GM12878 (cell line): ENCODE measurements at regions not wholly inside any gene's neighbourhood (a gene's known extent, or its start where the extent isn't known, plus 50 kb on each side); places are given as distances from the start of the nearest gene placed in this dataset.

ENCODE experiments used
- ATAC-seq: fragments of 200-7000 bp; cut with Tn5 transposase; 3 replicates; pipeline ENCODE4 v1.9.1; 2020; ENCODE audit warnings: mild to moderate bottlenecking, moderate library complexity
- BruUV-seq: library from RNA; stranded (reverse); fragments of 400-500 nt; replicated peaks from 2 replicates; lab custom pipeline; 2021; lab: Mats Ljungman, UMichigan
- CTCF ChIA-PET: fragments of 300-600 bp; sonication (Branson Sonifier 250); formaldehyde crosslinking; extraction: SDS; loops from one replicate; lab custom pipeline; 2021; ENCODE audit warnings: inconsistent platforms; lab: Yijun Ruan, JAX
- POLR2A ChIA-PET: fragments of 350-600 bp; formaldehyde crosslinking; extraction: SDS; loops from one replicate; lab custom pipeline; 2021; ENCODE audit warnings: inconsistent platforms; lab: Charles Lee
- RAD21 ChIA-PET: fragments of 300-600 bp; sonication (Branson Sonifier 250); formaldehyde crosslinking; loops from one replicate; lab custom pipeline; 2023; ENCODE audit warnings: antibody characterized with exemption; ENCODE audit not compliant: unreplicated experiment; lab: Charles Lee
- SMC1A ChIA-PET: fragments of 300-600 bp; sonication (Branson Sonifier 250); formaldehyde crosslinking; loops from one replicate; lab custom pipeline; 2023; ENCODE audit not compliant: unreplicated experiment, uncharacterized antibody; lab: Charles Lee
- DNase-seq: peaks from one replicate; pipeline ENCODE4 v3.0.0-alpha.2; 2011; ENCODE audit warnings: low read depth, low spot score
- FAIRE-seq: peaks from 3 replicates; lab custom pipeline; 2011; peaks lifted over from hg19 to GRCh38; lab: Jason Lieb, UNC
- H2AFZ ChIP-seq: 2 replicates; pipeline ENCODE4 v1.6.0; 2011; ENCODE audit warnings: low read depth, low read length, control low read depth; ENCODE audit not compliant: control insufficient read depth
- H3K27ac ChIP-seq: 2 replicates; pipeline ENCODE4 v1.5.1; 2011; ENCODE audit warnings: control low read depth; ENCODE audit not compliant: control insufficient read depth, insufficient read depth
- H3K27me3 ChIP-seq, 2 experiments: replicated peaks in 1 of 2; 2 replicates each; pipeline versions ENCODE4 v1.6.0 to v1.6.1; 2011; ENCODE audit warnings: low read length in 1 of 2; ENCODE audit not compliant: control insufficient read depth in 2 of 2, insufficient read depth in 2 of 2
- H3K36me3 ChIP-seq, 2 experiments: 2 replicates each; pipeline ENCODE4 v1.5.1; 2011; ENCODE audit warnings: low read length in 1 of 2; ENCODE audit not compliant: control insufficient read depth in 2 of 2, insufficient read depth in 2 of 2
- H3K4me1 ChIP-seq: 2 replicates; pipeline ENCODE4 v1.6.1; 2011; ENCODE audit warnings: mild to moderate bottlenecking, low read length, moderate library complexity, mixed read lengths; ENCODE audit not compliant: control insufficient read depth, insufficient read depth
- H3K4me2 ChIP-seq: 2 replicates; pipeline ENCODE4 v1.6.0; 2011; ENCODE audit warnings: control low read depth; ENCODE audit not compliant: control insufficient read depth, insufficient read depth
- H3K4me3 ChIP-seq: fragments of 200-600 bp; sonication (generic); 2 replicates; pipeline ENCODE4 v1.5.1; 2016
- H3K79me2 ChIP-seq: 2 replicates; pipeline ENCODE4 v1.6.0; 2011; ENCODE audit warnings: low read length; ENCODE audit not compliant: control insufficient read depth, insufficient read depth
- H3K9ac ChIP-seq: 2 replicates; pipeline ENCODE4 v1.8.0; 2011; ENCODE audit warnings: low read length, control low read depth, mixed read lengths; ENCODE audit not compliant: control insufficient read depth, insufficient read depth
- H3K9me3 ChIP-seq: replicated peaks from 3 replicates; pipeline ENCODE4 v1.5.1; 2011; ENCODE audit warnings: mild to moderate bottlenecking, low read length; ENCODE audit not compliant: control insufficient read depth, insufficient read depth
- H4K20me1 ChIP-seq: 2 replicates; pipeline ENCODE4 v1.6.0; 2011; ENCODE audit not compliant: control insufficient read depth, insufficient read depth
- BMI1 ChIP-seq: fragments of 450-650 bp; IDR thresholded peaks from 2 replicates; pipeline ENCODE4 v1.6.1; 2016; ENCODE audit warnings: mild to moderate bottlenecking, moderate library complexity, borderline replicate concordance
- CHD1 ChIP-seq: IDR thresholded peaks from 2 replicates; pipeline ENCODE4 v1.6.1; 2012; ENCODE audit warnings: low read depth, low read length, improper control_type of control experiment
- CREB1 ChIP-seq: IDR thresholded peaks from 2 replicates; pipeline ENCODE4 v1.6.1; 2012; ENCODE audit warnings: low read depth, mild to moderate bottlenecking, inconsistent platforms
- CREM ChIP-seq: IDR thresholded peaks from 2 replicates; pipeline ENCODE4 v1.6.1; 2014; ENCODE audit warnings: antibody characterized with exemption, low read depth
- LARP7 ChIP-seq: fragments of 450-650 bp; IDR thresholded peaks from 2 replicates; pipeline ENCODE4 v1.6.1; 2017; ENCODE audit warnings: mild to moderate bottlenecking
- MYB ChIP-seq: fragments of 150-350 bp; IDR thresholded peaks from 2 replicates; pipeline ENCODE4 v1.6.1; 2014; ENCODE audit warnings: mild to moderate bottlenecking, low read depth, low read length, borderline replicate concordance
- MYC ChIP-seq: IDR thresholded peaks from 2 replicates; pipeline ENCODE4 v1.6.1; 2011; ENCODE audit warnings: mild to moderate bottlenecking, low read length, moderate library complexity, inconsistent platforms; ENCODE audit not compliant: insufficient read depth, insufficient replicate concordance, insufficient read length, severe bottlenecking
- PAX5 ChIP-seq: IDR thresholded peaks from 2 replicates; pipeline ENCODE4 v1.6.1; 2011; ENCODE audit warnings: low read depth, low read length, borderline replicate concordance
- RAD21 ChIP-seq: IDR thresholded peaks from 2 replicates; pipeline ENCODE4 v1.6.1; 2011; ENCODE audit warnings: mild to moderate bottlenecking, low read depth, low read length, moderate library complexity; ENCODE audit not compliant: insufficient read depth
- REST ChIP-seq: IDR thresholded peaks from 2 replicates; pipeline ENCODE4 v1.6.1; 2012; ENCODE audit warnings: mild to moderate bottlenecking, low read depth, low read length
- SMAD1 ChIP-seq: fragments of 450-650 bp; IDR thresholded peaks from 2 replicates; pipeline ENCODE4 v1.6.1; 2018; ENCODE audit warnings: mild to moderate bottlenecking, low read depth; ENCODE audit not compliant: partially characterized antibody
- SPI1 ChIP-seq: IDR thresholded peaks from 2 replicates; pipeline ENCODE4 v1.6.1; 2011; ENCODE audit warnings: low read depth, mild to moderate bottlenecking, low read length, moderate library complexity, borderline replicate concordance; ENCODE audit not compliant: insufficient read depth
- in situ Hi-C: fragments of 300-500 bp; cut with MboI; formaldehyde crosslinking; loops from 9 replicates; pipeline ENCODE4 v1.14.3; 2018; ENCODE audit warnings: mixed read lengths
- intact Hi-C: fragments of 100-400 bp; cut with micrococcal nuclease; formaldehyde crosslinking; loops from one replicate; pipeline ENCODE4 v1.14.2; 2022; ENCODE audit not compliant: unreplicated experiment

DNA sequence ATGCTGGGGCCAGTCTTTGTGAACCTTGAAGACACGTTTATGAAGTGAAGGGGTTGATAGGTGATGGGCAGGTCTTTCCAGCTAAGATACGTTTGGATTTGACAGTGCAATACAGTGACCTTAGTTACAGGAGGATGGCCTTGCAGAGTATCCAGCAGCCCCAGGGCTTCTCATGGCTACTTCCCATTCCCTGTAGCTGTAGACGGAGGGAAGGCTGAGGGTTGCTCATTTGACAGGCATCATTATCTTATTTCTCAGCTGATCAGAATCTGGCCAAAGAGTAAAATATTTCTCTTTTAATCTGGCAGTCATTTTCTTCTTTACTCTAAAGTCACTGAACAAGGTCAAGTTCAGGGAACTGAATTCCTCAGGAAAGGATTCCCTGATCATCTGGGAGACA is 85.1 kb upstream of the RMDN2 start (continued):
- no peak for TF ChIP-seq REST
- TF ChIP-seq PAX5: no peak
- TF ChIP-seq MYC: no peak
- no peak for TF ChIP-seq SMAD1
- TF ChIP-seq CREM: no peak
- no peak for TF ChIP-seq MYB
- no peak for TF ChIP-seq CREB1
- TF ChIP-seq, all 136 proteins: peak for 0

DNA sequence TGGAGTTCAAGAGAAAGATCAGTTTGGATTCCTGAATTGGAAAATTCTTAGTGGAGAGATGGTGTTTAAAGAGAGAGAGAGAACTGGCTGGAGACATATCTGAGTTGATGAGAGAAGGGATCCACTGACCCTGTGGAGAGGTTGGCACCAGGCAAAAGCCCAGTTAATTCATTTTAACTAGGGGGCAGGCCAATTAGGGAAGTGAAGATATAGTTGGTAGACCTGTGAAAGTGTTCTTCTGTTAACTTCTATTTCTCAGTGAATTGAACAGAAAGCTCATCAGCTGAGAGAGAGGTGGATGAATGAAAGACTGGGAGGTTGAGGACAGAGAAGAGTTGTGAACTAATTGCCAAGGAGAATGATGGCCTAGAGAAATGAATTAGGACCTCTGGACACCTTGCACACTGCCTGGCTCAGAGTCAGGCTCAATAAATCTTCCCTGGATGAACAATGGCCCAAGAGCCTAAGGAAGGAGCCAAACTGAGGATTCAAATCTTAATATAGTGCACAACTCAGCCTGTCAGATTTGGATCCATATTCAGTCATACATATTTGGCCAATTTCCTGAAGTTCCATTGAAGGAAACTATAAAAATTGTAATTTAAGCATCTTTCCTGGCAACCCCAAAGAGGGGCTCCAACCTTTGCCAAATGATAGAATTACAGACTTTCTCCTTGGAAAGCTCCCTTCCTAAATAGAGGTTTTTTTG is 82.2 kb upstream of the RMDN2 start:
- H3K4me1 ChIP-seq: no peaks in the 10 kb centered on the region
- no peaks in the 10 kb centered on the region for H3K27me3 ChIP-seq
- ChIA-PET CTCF (interaction anchor here (1.0 to 2.9 kb wide), 4 partner anchors 10 to 428 kb away, joined by 3 to 13 read pairs (median 9); no protein-coding TSS in a partner anchor), SMC1A (interaction anchor here (0.7 to 1.8 kb wide), 6 partner anchors 9 to 86 kb away, joined by 3 to 11 read pairs (median 3); no protein-coding TSS in a partner anchor), RAD21 (interaction anchor here (0.8 to 2.0 kb wide), 5 partner anchors 9 to 447 kb away, joined by 3 to 5 read pairs (median 4); no protein-coding TSS in a partner anchor)
- ATAC-seq (peak; percentile 59), FAIRE-seq (no peak)
- no TSS peak for BruUV-seq
- no peaks in the 10 kb centered on the region for H3K9me3 ChIP-seq
- no peaks in the 10 kb centered on the region for H3K36me3 ChIP-seq
- intact Hi-C loops (no loop called here), in situ Hi-C loops (no loop called here)
- TF ChIP-seq SPI1: peak; percentile 61; the same call in 1 of the 2 replicates
- TF ChIP-seq BMI1: no peak
- TF ChIP-seq CHD1: no peak
- no peak for TF ChIP-seq RAD21
- TF ChIP-seq LARP7: no peak
- TF ChIP-seq, all 136 proteins: peak for 1
- no peaks in the 10 kb centered on the region for H4K20me1 ChIP-seq
- H3K9ac ChIP-seq: no peak overlapping the region
- no peak overlapping the region for H3K27ac ChIP-seq
- POLR2A ChIA-PET: no interaction called here
- H3K4me2 ChIP-seq: no peak overlapping the region
- no peaks in the 10 kb centered on the region for H3K79me2 ChIP-seq
- H3K4me3 ChIP-seq: no peak overlapping the region
- H2AFZ ChIP-seq: no peak overlapping the region
- no peak for DNase-seq
